Tibial nerve (tissue), 4 donors: ENCODE measurements at regions not wholly inside any gene's neighbourhood (a gene's known extent, or its start where the extent isn't known, plus 50 kb on each side); places are given as distances from the start of the nearest gene placed in this dataset.

Source experiments
- DNase-seq, 2 donors: peaks; one replicate each; pipeline ENCODE4 v3.0.0-alpha.2; 2019; ENCODE audit warnings: low spot score in 2 of 2
- H3K27ac ChIP-seq, 4 donors: fragments of 200-600 bp; sonication (generic) in 3 of 4; one replicate each; pipeline ENCODE4 v1.5.1; 2017 to 2019; ENCODE audit warnings: mild to moderate bottlenecking in 1 of 4
- H3K27me3 ChIP-seq, 2 donors: fragments of 200-600 bp; sonication (generic) in 1 of 2; one replicate each; pipeline versions ENCODE4 v1.5.1 to v1.6.0; 2017 to 2019
- H3K36me3 ChIP-seq, 3 donors: fragments of 200-600 bp; sonication (generic); one replicate each; pipeline ENCODE4 v1.5.1; 2018 to 2019
- H3K4me1 ChIP-seq, 4 donors: fragments of 200-600 bp; sonication (generic) in 3 of 4; one replicate each; pipeline ENCODE4 v1.5.1; 2017 to 2019
- H3K4me3 ChIP-seq, 4 donors: fragments of 200-600 bp; sonication (generic) in 3 of 4; one replicate each; pipeline ENCODE4 v1.5.1; 2017 to 2019; ENCODE audit warnings: mild to moderate bottlenecking in 1 of 4, moderate library complexity in 1 of 4
- H3K9me3 ChIP-seq, 4 donors: fragments of 200-600 bp; sonication (generic) in 3 of 4; one replicate each; pipeline ENCODE4 v1.5.1; 2017 to 2019
- CTCF ChIP-seq, 5 experiments: fragments of 200-600 bp in 3 of 5; fragments of 450-650 bp in 2 of 5; sonication (generic) in 3 of 5; IDR thresholded peaks; one replicate each; pipeline ENCODE4 v1.5.1; 2016 to 2019; ENCODE audit warnings: antibody characterized with exemption in 5 of 5, mild to moderate bottlenecking in 3 of 5, moderate library complexity in 2 of 5
- EP300 ChIP-seq, 2 donors: sonication (generic); formaldehyde crosslinking; IDR thresholded peaks; one replicate each; pipeline ENCODE4 v1.6.1; 2017; ENCODE audit warnings: antibody characterized with exemption in 2 of 2, mild to moderate bottlenecking in 1 of 2
- POLR2A ChIP-seq, 2 donors: fragments of 450-650 bp; IDR thresholded peaks; one replicate each; pipeline ENCODE4 v1.6.1; 2017; ENCODE audit warnings: antibody characterized with exemption in 2 of 2, mild to moderate bottlenecking in 2 of 2, moderate library complexity in 2 of 2
- WGBS, 2 donors: methylation state at CpG; one replicate each; pipeline ENCODE4 v1.1.5; 2018; 5-methylcytosine and 5-hydroxymethylcytosine counted together

GRCh38 chr7:156383526-156383925, 257.0 kb upstream of the RNF32 start:
- Histone ChIP-seq H3K27ac (no peak overlapping the region), H3K36me3 (no peaks in the 10 kb centered on the region), H3K4me1 (no peaks in the 10 kb centered on the region), H3K9me3 (no peaks in the 10 kb centered on the region), H3K4me3 (no peak overlapping the region), H3K27me3 (no peaks in the 10 kb centered on the region)
- TF ChIP-seq CTCF (IDR thresholded peaks at IDR 0.05), result no peak
- no peak for TF ChIP-seq EP300 (IDR thresholded peaks at IDR 0.05)
- no peak for TF ChIP-seq POLR2A (IDR thresholded peaks at IDR 0.05)
- DNase-seq, result no peak
- WGBS, 2 donors, result 54 to 62% methylated on average over 4 of the region's 4 CpGs

GRCh38 chr7:156380261-156380660, 260.3 kb upstream of the RNF32 start:
- no peak for TF ChIP-seq POLR2A (IDR thresholded peaks at IDR 0.05)
- TF ChIP-seq EP300 (IDR thresholded peaks at IDR 0.05), result no peak
- TF ChIP-seq CTCF (IDR thresholded peaks at IDR 0.05), result no peak
- Histone ChIP-seq H3K4me3 (no peak overlapping the region), H3K4me1 (no peaks in the 10 kb centered on the region), H3K27ac (no peak overlapping the region), H3K27me3 (no peaks in the 10 kb centered on the region), H3K36me3 (no peaks in the 10 kb centered on the region), H3K9me3 (no peaks in the 10 kb centered on the region)
- no peak for DNase-seq
- WGBS, 2 donors, result 57 to 68% methylated on average over 4 of the region's 4 CpGs

GRCh38 chr7:156379324-156380070, 261.1 kb upstream of the RNF32 start:
- TF ChIP-seq EP300 (IDR thresholded peaks at IDR 0.05) (no peak), POLR2A (IDR thresholded peaks at IDR 0.05) (no peak), CTCF (IDR thresholded peaks at IDR 0.05) (no peak)
- 55 to 58% methylated on average over 14 of the region's 14 CpGs for WGBS, 2 donors
- Histone ChIP-seq H3K4me1 (no peaks in the 10 kb centered on the region), H3K4me3 (no peak overlapping the region), H3K27ac (no peak overlapping the region), H3K36me3 (no peaks in the 10 kb centered on the region), H3K9me3 (no peaks in the 10 kb centered on the region), H3K27me3 (no peaks in the 10 kb centered on the region)
- no peak for DNase-seq

GRCh38 chr7:156378806-156379205, 261.8 kb upstream of the RNF32 start:
- H3K9me3 ChIP-seq, result no peaks in the 10 kb centered on the region
- H3K27me3 ChIP-seq, result no peaks in the 10 kb centered on the region
- H3K4me3 ChIP-seq, result no peak overlapping the region
- DNase-seq, result no peak
- H3K36me3 ChIP-seq, result no peaks in the 10 kb centered on the region
- H3K27ac ChIP-seq, result no peak overlapping the region
- 72 to 75% methylated on average over 10 of the region's 10 CpGs for WGBS, 2 donors
- TF ChIP-seq POLR2A (IDR thresholded peaks at IDR 0.05), result no peak
- no peak for TF ChIP-seq EP300 (IDR thresholded peaks at IDR 0.05)
- no peak for TF ChIP-seq CTCF (IDR thresholded peaks at IDR 0.05)
- H3K4me1 ChIP-seq, result no peaks in the 10 kb centered on the region

GRCh38 chr7:156376317-156376716, 264.3 kb upstream of the RNF32 start:
- Histone ChIP-seq H3K27ac (no peak overlapping the region), H3K4me1 (no peaks in the 10 kb centered on the region), H3K4me3 (no peak overlapping the region), H3K36me3 (no peaks in the 10 kb centered on the region), H3K9me3 (peaks cover 0 to 17% (median 0%) of the 10 kb centered on the region in 4 donors), H3K27me3 (no peaks in the 10 kb centered on the region)
- no peak for TF ChIP-seq CTCF (IDR thresholded peaks at IDR 0.05)
- TF ChIP-seq EP300 (IDR thresholded peaks at IDR 0.05), result no peak
- no peak for TF ChIP-seq POLR2A (IDR thresholded peaks at IDR 0.05)
- 54 to 65% methylated on average over 7 of the region's 7 CpGs for WGBS, 2 donors
- DNase-seq, result no peak
